Astrocyte (in vitro differentiated cells and primary cell): ENCODE measurements at regions not wholly inside any gene's neighbourhood (a gene's known extent, or its start where the extent isn't known, plus 50 kb on each side); places are given as distances from the start of the nearest gene placed in this dataset.

ENCODE experiments used
- DNase-seq: peaks from one replicate; pipeline ENCODE4 v3.0.0-alpha.2; 2010; ENCODE audit warnings: low read depth
- FAIRE-seq: peaks from 2 replicates; lab custom pipeline; 2011; peaks lifted over from hg19 to GRCh38; lab: Jason Lieb, UNC
- H2AFZ ChIP-seq: 2 replicates; pipeline ENCODE4 v1.6.0; 2012; ENCODE audit warnings: low read depth, low read length, inconsistent platforms
- H3K27ac ChIP-seq: 2 replicates; pipeline ENCODE4 v1.5.1; 2011; ENCODE audit warnings: low read depth, low read length, inconsistent platforms
- H3K27me3 ChIP-seq: 2 replicates; pipeline ENCODE4 v1.6.0; 2011; ENCODE audit warnings: low read length, inconsistent platforms; ENCODE audit not compliant: insufficient read depth
- H3K36me3 ChIP-seq: 2 replicates; pipeline ENCODE4 v1.5.1; 2011; ENCODE audit warnings: low read length, inconsistent platforms; ENCODE audit not compliant: insufficient read depth
- H3K4me1 ChIP-seq: 2 replicates; pipeline ENCODE4 v1.5.1; 2011; ENCODE audit warnings: low read length, inconsistent platforms; ENCODE audit not compliant: insufficient read depth
- H3K4me2 ChIP-seq: 2 replicates; pipeline ENCODE4 v1.6.0; 2012; ENCODE audit warnings: low read length, inconsistent platforms
- H3K4me3 ChIP-seq: 2 replicates; pipeline ENCODE4 v1.5.1; 2011; ENCODE audit warnings: low read depth, mild to moderate bottlenecking, low read length, inconsistent platforms; ENCODE audit not compliant: insufficient read depth
- H3K79me2 ChIP-seq: 2 replicates; pipeline ENCODE4 v1.6.0; 2012; ENCODE audit warnings: mild to moderate bottlenecking, low read length, inconsistent platforms; ENCODE audit not compliant: insufficient read depth
- H3K9ac ChIP-seq: 2 replicates; pipeline ENCODE4 v1.6.0; 2012; ENCODE audit warnings: mild to moderate bottlenecking, low read length, inconsistent platforms
- H3K9me3 ChIP-seq: 2 replicates; pipeline ENCODE4 v1.5.1; 2012; ENCODE audit warnings: low read depth, mild to moderate bottlenecking, low read length, inconsistent platforms; ENCODE audit not compliant: insufficient read depth
- H4K20me1 ChIP-seq: 2 replicates; pipeline ENCODE4 v1.6.0; 2012; ENCODE audit warnings: low read length, inconsistent platforms; ENCODE audit not compliant: insufficient read depth
- H3K27ac Mint-ChIP-seq: one replicate; pipeline ENCODE4 v1.8.0; 2021; ENCODE audit warnings: mild to moderate bottlenecking, mixed read lengths; ENCODE audit not compliant: unreplicated experiment
- H3K27me3 Mint-ChIP-seq: one replicate; pipeline ENCODE4 v1.8.0; 2021; ENCODE audit warnings: low read depth, mixed read lengths; ENCODE audit not compliant: unreplicated experiment
- H3K36me3 Mint-ChIP-seq: one replicate; pipeline ENCODE4 v1.8.0; 2021; ENCODE audit warnings: low read depth, mixed read lengths; ENCODE audit not compliant: unreplicated experiment
- H3K4me1 Mint-ChIP-seq: one replicate; pipeline ENCODE4 v1.8.0; 2021; ENCODE audit warnings: low read depth, mixed read lengths; ENCODE audit not compliant: unreplicated experiment
- H3K4me3 Mint-ChIP-seq: one replicate; pipeline ENCODE4 v1.8.0; 2021; ENCODE audit warnings: mild to moderate bottlenecking, moderate library complexity, mixed read lengths; ENCODE audit not compliant: unreplicated experiment
- H3K9me3 Mint-ChIP-seq: one replicate; pipeline ENCODE4 v1.8.0; 2021; ENCODE audit warnings: mild to moderate bottlenecking, mixed read lengths; ENCODE audit not compliant: unreplicated experiment
- EZH2 ChIP-seq: IDR thresholded peaks from 2 replicates; pipeline ENCODE4 v1.6.1; 2012; ENCODE audit warnings: mild to moderate bottlenecking, low read length, inconsistent platforms; ENCODE audit not compliant: insufficient read depth
- TF ChIP-seq, protein P1 (sequence below): IDR thresholded peaks from 2 replicates; pipeline ENCODE4 v1.5.1; 2011; ENCODE audit warnings: low read depth, mild to moderate bottlenecking, inconsistent platforms, low read length, moderate library complexity; ENCODE audit not compliant: insufficient read depth

DNA sequence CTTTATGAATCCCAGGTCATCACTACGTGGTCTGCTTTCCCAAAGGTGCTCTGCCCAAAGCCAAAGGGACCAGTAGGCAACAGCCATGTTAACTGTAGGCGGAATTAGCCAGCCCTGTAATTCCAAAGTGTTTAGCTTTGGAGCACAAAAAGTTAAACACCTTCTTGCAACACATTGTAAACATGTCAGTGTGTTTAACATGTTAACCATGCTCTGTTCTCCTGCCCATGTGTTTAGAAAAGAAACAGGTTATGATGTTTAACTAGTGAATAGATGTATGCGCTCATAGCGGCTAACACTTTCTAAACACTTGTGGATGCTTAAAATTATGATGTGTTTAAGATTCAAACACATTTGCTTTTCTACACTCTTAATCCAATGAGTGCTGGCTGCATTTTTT lies 292.4 kb downstream of the SRBD1 start:
- TF ChIP-seq, protein P1, sequence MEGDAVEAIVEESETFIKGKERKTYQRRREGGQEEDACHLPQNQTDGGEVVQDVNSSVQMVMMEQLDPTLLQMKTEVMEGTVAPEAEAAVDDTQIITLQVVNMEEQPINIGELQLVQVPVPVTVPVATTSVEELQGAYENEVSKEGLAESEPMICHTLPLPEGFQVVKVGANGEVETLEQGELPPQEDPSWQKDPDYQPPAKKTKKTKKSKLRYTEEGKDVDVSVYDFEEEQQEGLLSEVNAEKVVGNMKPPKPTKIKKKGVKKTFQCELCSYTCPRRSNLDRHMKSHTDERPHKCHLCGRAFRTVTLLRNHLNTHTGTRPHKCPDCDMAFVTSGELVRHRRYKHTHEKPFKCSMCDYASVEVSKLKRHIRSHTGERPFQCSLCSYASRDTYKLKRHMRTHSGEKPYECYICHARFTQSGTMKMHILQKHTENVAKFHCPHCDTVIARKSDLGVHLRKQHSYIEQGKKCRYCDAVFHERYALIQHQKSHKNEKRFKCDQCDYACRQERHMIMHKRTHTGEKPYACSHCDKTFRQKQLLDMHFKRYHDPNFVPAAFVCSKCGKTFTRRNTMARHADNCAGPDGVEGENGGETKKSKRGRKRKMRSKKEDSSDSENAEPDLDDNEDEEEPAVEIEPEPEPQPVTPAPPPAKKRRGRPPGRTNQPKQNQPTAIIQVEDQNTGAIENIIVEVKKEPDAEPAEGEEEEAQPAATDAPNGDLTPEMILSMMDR: no peak
- TF ChIP-seq EZH2: no peak
- Histone ChIP-seq H3K9ac (no peak overlapping the region), H3K79me2 (no peaks in the 10 kb centered on the region), H4K20me1 (no peaks in the 10 kb centered on the region), H3K4me2 (no peak overlapping the region), H3K9me3 (no peaks in the 10 kb centered on the region), H3K27ac (no peak overlapping the region), H3K4me1 (peaks cover 14% of the 10 kb centered on the region), H3K4me3 (no peak overlapping the region), H3K27me3 (no peaks in the 10 kb centered on the region), H3K36me3 (no peaks in the 10 kb centered on the region), H2AFZ (no peak overlapping the region)
- Mint-ChIP-seq H3K27ac (no peak overlapping the region), H3K4me3 (no peak overlapping the region), H3K4me1 (no peaks in the 10 kb centered on the region), H3K27me3 (peaks cover 3% of the 10 kb centered on the region), H3K9me3 (peaks cover 5% of the 10 kb centered on the region), H3K36me3 (no peaks in the 10 kb centered on the region)
- no peak for DNase-seq
- FAIRE-seq: no peak

DNA sequence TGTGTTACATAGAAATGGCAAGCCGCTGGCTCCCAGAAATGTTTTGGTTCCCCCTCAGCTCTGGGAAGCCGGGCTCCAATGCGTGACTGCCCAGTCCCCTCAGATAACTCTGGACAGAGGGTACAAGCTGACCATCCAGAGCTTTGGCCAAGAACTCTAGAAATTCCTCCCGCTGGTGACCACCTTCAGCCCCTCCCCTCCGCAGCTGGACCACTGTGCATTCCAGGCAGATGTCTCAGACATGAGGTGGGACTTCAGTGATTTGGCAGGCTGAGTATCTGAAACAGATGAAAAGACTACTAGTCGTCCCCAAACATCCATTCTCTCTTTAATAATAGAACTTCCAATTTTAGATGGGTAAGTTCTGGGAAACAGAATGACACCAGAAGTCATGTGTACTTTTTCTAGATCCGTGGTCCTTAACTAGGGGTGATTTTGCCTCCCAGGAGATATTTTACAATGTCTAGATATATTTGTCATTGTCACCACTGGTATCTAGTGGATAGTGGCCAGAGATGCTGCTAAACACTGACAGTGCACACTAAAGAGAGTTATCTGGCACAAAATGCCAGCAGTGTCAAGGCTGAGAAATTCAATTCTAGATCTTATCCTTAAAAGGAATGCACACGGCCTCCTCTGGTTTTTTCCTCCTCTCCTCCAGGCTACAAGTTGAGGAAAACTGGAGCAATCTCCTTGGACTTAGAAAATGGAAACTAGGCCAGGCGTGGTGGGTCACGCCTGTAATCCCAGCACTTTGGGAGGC lies 294.3 kb downstream of the SRBD1 start:
- H3K79me2 ChIP-seq: no peaks in the 10 kb centered on the region
- no peaks in the 10 kb centered on the region for H4K20me1 ChIP-seq
- peaks cover 14% of the 10 kb centered on the region for H3K4me1 ChIP-seq
- peaks cover 3% of the 10 kb centered on the region for H3K27me3 Mint-ChIP-seq
- no peaks in the 10 kb centered on the region for H3K4me1 Mint-ChIP-seq
- H3K4me2 ChIP-seq: peak overlapping the region; percentile 26
- no peak overlapping the region for H3K4me3 Mint-ChIP-seq
- no peaks in the 10 kb centered on the region for H3K27me3 ChIP-seq
- H3K4me3 ChIP-seq: no peak overlapping the region
- H3K9me3 ChIP-seq: no peaks in the 10 kb centered on the region
- H3K36me3 ChIP-seq: no peaks in the 10 kb centered on the region
- no peak overlapping the region for H3K27ac Mint-ChIP-seq
- peak overlapping the region; percentile 34 for H3K27ac ChIP-seq
- FAIRE-seq (no peak), DNase-seq (peak; percentile 40)
- no peak overlapping the region for H2AFZ ChIP-seq
- TF ChIP-seq EZH2: no peak
- TF ChIP-seq, protein P1: no peak
- H3K36me3 Mint-ChIP-seq: no peaks in the 10 kb centered on the region
- no peak overlapping the region for H3K9ac ChIP-seq
- peaks cover 4% of the 10 kb centered on the region for H3K9me3 Mint-ChIP-seq

DNA sequence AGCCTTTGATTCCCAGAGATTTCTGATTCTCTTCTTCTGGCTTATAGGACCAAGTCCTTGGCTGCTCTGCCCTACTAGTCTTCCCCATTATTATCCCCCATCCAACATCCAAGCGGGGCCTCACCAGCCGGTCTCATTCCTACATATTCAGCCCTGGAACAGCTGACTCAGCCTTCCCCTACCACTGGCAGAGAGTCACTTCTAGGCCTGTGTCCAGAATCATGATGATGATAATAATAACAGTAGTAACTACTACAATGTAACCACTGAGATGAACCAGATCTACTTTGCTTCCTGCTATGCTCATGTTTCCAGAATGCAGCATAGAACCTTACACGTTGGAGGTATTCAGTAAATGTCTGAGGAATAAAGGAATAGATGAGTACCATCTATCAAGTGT lies 295.2 kb downstream of the SRBD1 start:
- no peaks in the 10 kb centered on the region for H4K20me1 ChIP-seq
- H3K4me2 ChIP-seq: peak overlapping the region; percentile 26
- H3K79me2 ChIP-seq: no peaks in the 10 kb centered on the region
- no peaks in the 10 kb centered on the region for H3K36me3 ChIP-seq
- Mint-ChIP-seq H3K4me1 (no peaks in the 10 kb centered on the region), H3K9me3 (peaks cover 6% of the 10 kb centered on the region), H3K4me3 (no peak overlapping the region), H3K27ac (no peak overlapping the region), H3K36me3 (no peaks in the 10 kb centered on the region), H3K27me3 (no peaks in the 10 kb centered on the region)
- H3K27ac ChIP-seq: peak overlapping the region; percentile 34
- H3K4me3 ChIP-seq: no peak overlapping the region
- TF ChIP-seq, protein P1: no peak
- no peak for TF ChIP-seq EZH2
- FAIRE-seq: peak; percentile 68
- no peak overlapping the region for H3K9ac ChIP-seq
- DNase-seq: peak; percentile 83
- no peaks in the 10 kb centered on the region for H3K27me3 ChIP-seq
- H3K4me1 ChIP-seq: peaks cover 14% of the 10 kb centered on the region
- no peaks in the 10 kb centered on the region for H3K9me3 ChIP-seq
- no peak overlapping the region for H2AFZ ChIP-seq
